WTC11 (cell line): ENCODE measurements at regions not wholly inside any gene's neighbourhood (a gene's known extent, or its start where the extent isn't known, plus 50 kb on each side); places are given as distances from the start of the nearest gene placed in this dataset.

Experiments
- ATAC-seq: fragments of 200-7000 bp; cut with Tn5 transposase; 2 replicates; pipeline ENCODE4 v1.10.0; 2021; ENCODE audit warnings: mild to moderate bottlenecking, moderate library complexity
- CTCF ChIA-PET: fragments of 300-600 bp; sonication (Branson Sonifier 250); formaldehyde crosslinking; loops from one replicate; lab custom pipeline; 2021; ENCODE audit warnings: antibody characterized with exemption; lab: Charles Lee
- POLR2A ChIA-PET: fragments of 350-600 bp; sonication (Branson Sonifier 250); formaldehyde crosslinking; loops from one replicate; lab custom pipeline; 2021; ENCODE audit warnings: antibody characterized with exemption; lab: Charles Lee
- DNase-seq: peaks from one replicate; pipeline ENCODE4 v3.0.0; 2021; ENCODE audit warnings: low spot score
- H3K27ac Mint-ChIP-seq: 2 replicates; pipeline ENCODE4 v1.8.0; 2021; ENCODE audit warnings: mixed read lengths
- H3K27me3 Mint-ChIP-seq: 2 replicates; pipeline ENCODE4 v1.8.0; 2021; ENCODE audit warnings: low read depth, mild to moderate bottlenecking, moderate library complexity, mixed read lengths
- H3K36me3 Mint-ChIP-seq: 2 replicates; pipeline ENCODE4 v1.8.0; 2021; ENCODE audit warnings: mixed read lengths
- H3K4me1 Mint-ChIP-seq: 2 replicates; pipeline ENCODE4 v1.8.0; 2022; ENCODE audit warnings: mixed read lengths
- H3K4me3 Mint-ChIP-seq: 2 replicates; pipeline ENCODE4 v1.8.0; 2021; ENCODE audit warnings: mild to moderate bottlenecking, moderate library complexity, mixed read lengths
- H3K9me3 Mint-ChIP-seq: 2 replicates; pipeline ENCODE4 v1.8.0; 2021; ENCODE audit warnings: mixed read lengths
- ATF2 ChIP-seq: sonication (generic); formaldehyde crosslinking; IDR thresholded peaks from 2 replicates; pipeline ENCODE4 v1.8.1; 2022; ENCODE audit warnings: low read depth, missing genetic modification reagents, borderline replicate concordance
- EMX1 ChIP-seq: fragments of 250-450 bp; sonication (Bioruptor Pico); IDR thresholded peaks from 2 replicates; pipeline ENCODE4 v1.8.0; 2021; ENCODE audit warnings: mild to moderate bottlenecking
- ESRRA ChIP-seq: sonication (generic); formaldehyde crosslinking; IDR thresholded peaks from 2 replicates; pipeline ENCODE4 v1.8.1; 2022; ENCODE audit warnings: mild to moderate bottlenecking, missing genetic modification reagents, borderline replicate concordance
- FOXP4 ChIP-seq: sonication (generic); formaldehyde crosslinking; IDR thresholded peaks from 2 replicates; pipeline ENCODE4 v1.8.0; 2022; ENCODE audit warnings: mild to moderate bottlenecking, missing genetic modification reagents
- GRHL2 ChIP-seq: fragments of 250-450 bp; sonication (Bioruptor Pico); IDR thresholded peaks from 2 replicates; pipeline ENCODE4 v1.8.0; 2022; ENCODE audit warnings: mild to moderate bottlenecking, moderate library complexity; ENCODE audit not compliant: insufficient replicate concordance, severe bottlenecking
- GTF2I ChIP-seq: fragments of 250-450 bp; sonication (Bioruptor Pico); conservative IDR thresholded peaks from 2 replicates; pipeline ENCODE4 v1.4.0; 2021; ENCODE audit warnings: mild to moderate bottlenecking
- JAZF1 ChIP-seq: fragments of 250-450 bp; sonication (Bioruptor Pico); IDR thresholded peaks from 2 replicates; pipeline ENCODE4 v1.9.0; 2021; ENCODE audit warnings: moderate library complexity, mild to moderate bottlenecking, inconsistent platforms
- MYBL2 ChIP-seq: sonication (generic); formaldehyde crosslinking; IDR thresholded peaks from 2 replicates; pipeline ENCODE4 v1.8.1; 2023; ENCODE audit warnings: mild to moderate bottlenecking, moderate library complexity, missing genetic modification reagents
- OVOL2 ChIP-seq: fragments of 250-450 bp; sonication (Bioruptor Pico); IDR thresholded peaks from 2 replicates; pipeline ENCODE4 v1.9.0; 2021; ENCODE audit warnings: mild to moderate bottlenecking, borderline replicate concordance
- PRRX2 ChIP-seq: fragments of 250-450 bp; sonication (Bioruptor Pico); IDR thresholded peaks from 2 replicates; pipeline ENCODE4 v1.8.0; 2021; ENCODE audit warnings: mild to moderate bottlenecking
- RELA ChIP-seq: sonication (generic); formaldehyde crosslinking; IDR thresholded peaks from 2 replicates; pipeline ENCODE4 v1.8.1; 2022; ENCODE audit warnings: missing genetic modification reagents, mild to moderate bottlenecking, borderline replicate concordance
- SMAD3 ChIP-seq: sonication (generic); formaldehyde crosslinking; IDR thresholded peaks from 2 replicates; pipeline ENCODE4 v1.8.0; 2022; ENCODE audit warnings: missing genetic modification reagents, mild to moderate bottlenecking, borderline replicate concordance
- SMAD4 ChIP-seq: sonication (generic); formaldehyde crosslinking; IDR thresholded peaks from 2 replicates; pipeline ENCODE4 v1.8.0; 2022; ENCODE audit warnings: mild to moderate bottlenecking, missing genetic modification reagents
- USF2 ChIP-seq: sonication (generic); formaldehyde crosslinking; IDR thresholded peaks from 2 replicates; pipeline ENCODE4 v1.8.1; 2023; ENCODE audit warnings: mild to moderate bottlenecking, missing genetic modification reagents, moderate library complexity
- ZNF121 ChIP-seq: sonication (generic); formaldehyde crosslinking; IDR thresholded peaks from 2 replicates; pipeline ENCODE4 v1.8.0; 2023; ENCODE audit warnings: missing genetic modification reagents
- TF ChIP-seq, protein P1 (sequence below): sonication (generic); formaldehyde crosslinking; IDR thresholded peaks from 2 replicates; pipeline ENCODE4 v1.8.0; 2022; ENCODE audit warnings: missing genetic modification reagents
- TF ChIP-seq, protein P2 (sequence below): fragments of 250-450 bp; sonication (Bioruptor Pico); IDR thresholded peaks from 2 replicates; pipeline ENCODE4 v1.9.0; 2021; ENCODE audit warnings: moderate library complexity, mild to moderate bottlenecking, inconsistent platforms, borderline replicate concordance
- TF ChIP-seq, protein P3 (sequence below): fragments of 250-450 bp; sonication (Bioruptor Pico); IDR thresholded peaks from 2 replicates; pipeline ENCODE4 v1.8.0; 2021; ENCODE audit warnings: mild to moderate bottlenecking
- TF ChIP-seq, protein P4 (sequence below): sonication (generic); formaldehyde crosslinking; IDR thresholded peaks from 2 replicates; pipeline ENCODE4 v1.8.1; 2023; ENCODE audit warnings: mild to moderate bottlenecking, missing genetic modification reagents, borderline replicate concordance
- TF ChIP-seq, protein P5 (sequence below): sonication (generic); formaldehyde crosslinking; IDR thresholded peaks from 2 replicates; pipeline ENCODE4 v1.8.1; 2022; ENCODE audit warnings: mild to moderate bottlenecking, missing genetic modification reagents, moderate library complexity, borderline replicate concordance

- Mint-ChIP-seq H3K4me3 (no peak overlapping the region), H3K9me3 (no peaks in the 10 kb centered on the region), H3K36me3 (no peaks in the 10 kb centered on the region), H3K4me1 (peaks cover 22% of the 10 kb centered on the region), H3K27me3 (peaks cover 4% of the 10 kb centered on the region), H3K27ac (no peak overlapping the region)
- ATAC-seq (no peak), DNase-seq (no peak)
- POLR2A ChIA-PET, result no interaction called here
- TF ChIP-seq, protein P1, sequence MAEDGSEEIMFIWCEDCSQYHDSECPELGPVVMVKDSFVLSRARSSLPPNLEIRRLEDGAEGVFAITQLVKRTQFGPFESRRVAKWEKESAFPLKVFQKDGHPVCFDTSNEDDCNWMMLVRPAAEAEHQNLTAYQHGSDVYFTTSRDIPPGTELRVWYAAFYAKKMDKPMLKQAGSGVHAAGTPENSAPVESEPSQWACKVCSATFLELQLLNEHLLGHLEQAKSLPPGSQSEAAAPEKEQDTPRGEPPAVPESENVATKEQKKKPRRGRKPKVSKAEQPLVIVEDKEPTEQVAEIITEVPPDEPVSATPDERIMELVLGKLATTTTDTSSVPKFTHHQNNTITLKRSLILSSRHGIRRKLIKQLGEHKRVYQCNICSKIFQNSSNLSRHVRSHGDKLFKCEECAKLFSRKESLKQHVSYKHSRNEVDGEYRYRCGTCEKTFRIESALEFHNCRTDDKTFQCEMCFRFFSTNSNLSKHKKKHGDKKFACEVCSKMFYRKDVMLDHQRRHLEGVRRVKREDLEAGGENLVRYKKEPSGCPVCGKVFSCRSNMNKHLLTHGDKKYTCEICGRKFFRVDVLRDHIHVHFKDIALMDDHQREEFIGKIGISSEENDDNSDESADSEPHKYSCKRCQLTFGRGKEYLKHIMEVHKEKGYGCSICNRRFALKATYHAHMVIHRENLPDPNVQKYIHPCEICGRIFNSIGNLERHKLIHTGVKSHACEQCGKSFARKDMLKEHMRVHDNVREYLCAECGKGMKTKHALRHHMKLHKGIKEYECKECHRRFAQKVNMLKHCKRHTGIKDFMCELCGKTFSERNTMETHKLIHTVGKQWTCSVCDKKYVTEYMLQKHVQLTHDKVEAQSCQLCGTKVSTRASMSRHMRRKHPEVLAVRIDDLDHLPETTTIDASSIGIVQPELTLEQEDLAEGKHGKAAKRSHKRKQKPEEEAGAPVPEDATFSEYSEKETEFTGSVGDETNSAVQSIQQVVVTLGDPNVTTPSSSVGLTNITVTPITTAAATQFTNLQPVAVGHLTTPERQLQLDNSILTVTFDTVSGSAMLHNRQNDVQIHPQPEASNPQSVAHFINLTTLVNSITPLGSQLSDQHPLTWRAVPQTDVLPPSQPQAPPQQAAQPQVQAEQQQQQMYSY (CRISPR knock-in tag), result no peak
- TF ChIP-seq JAZF1 (CRISPR knock-in tag) (no peak), PRRX2 (CRISPR knock-in tag) (no peak), EMX1 (CRISPR knock-in tag) (no peak), SMAD3 (CRISPR knock-in tag) (no peak), SMAD4 (CRISPR knock-in tag) (no peak), ESRRA (CRISPR knock-in tag) (no peak), OVOL2 (CRISPR knock-in tag) (no peak), FOXP4 (CRISPR knock-in tag) (no peak), ZNF121 (CRISPR knock-in tag) (no peak), MYBL2 (CRISPR knock-in tag) (no peak), GTF2I (CRISPR knock-in tag) (no peak), GRHL2 (CRISPR knock-in tag) (no peak), ATF2 (CRISPR knock-in tag) (no peak), USF2 (CRISPR knock-in tag) (no peak), RELA (no peak)
- TF ChIP-seq, protein P2, sequence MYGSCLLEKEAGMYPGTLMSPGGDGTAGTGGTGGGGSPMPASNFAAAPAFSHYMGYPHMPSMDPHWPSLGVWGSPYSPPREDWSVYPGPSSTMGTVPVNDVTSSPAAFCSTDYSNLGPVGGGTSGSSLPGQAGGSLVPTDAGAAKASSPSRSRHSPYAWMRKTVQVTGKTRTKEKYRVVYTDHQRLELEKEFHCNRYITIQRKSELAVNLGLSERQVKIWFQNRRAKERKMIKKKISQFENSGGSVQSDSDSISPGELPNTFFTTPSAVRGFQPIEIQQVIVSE (CRISPR knock-in tag), result no peak
- TF ChIP-seq, protein P3, sequence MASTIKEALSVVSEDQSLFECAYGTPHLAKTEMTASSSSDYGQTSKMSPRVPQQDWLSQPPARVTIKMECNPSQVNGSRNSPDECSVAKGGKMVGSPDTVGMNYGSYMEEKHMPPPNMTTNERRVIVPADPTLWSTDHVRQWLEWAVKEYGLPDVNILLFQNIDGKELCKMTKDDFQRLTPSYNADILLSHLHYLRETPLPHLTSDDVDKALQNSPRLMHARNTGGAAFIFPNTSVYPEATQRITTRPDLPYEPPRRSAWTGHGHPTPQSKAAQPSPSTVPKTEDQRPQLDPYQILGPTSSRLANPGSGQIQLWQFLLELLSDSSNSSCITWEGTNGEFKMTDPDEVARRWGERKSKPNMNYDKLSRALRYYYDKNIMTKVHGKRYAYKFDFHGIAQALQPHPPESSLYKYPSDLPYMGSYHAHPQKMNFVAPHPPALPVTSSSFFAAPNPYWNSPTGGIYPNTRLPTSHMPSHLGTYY (CRISPR knock-in tag), result no peak
- TF ChIP-seq, protein P4, sequence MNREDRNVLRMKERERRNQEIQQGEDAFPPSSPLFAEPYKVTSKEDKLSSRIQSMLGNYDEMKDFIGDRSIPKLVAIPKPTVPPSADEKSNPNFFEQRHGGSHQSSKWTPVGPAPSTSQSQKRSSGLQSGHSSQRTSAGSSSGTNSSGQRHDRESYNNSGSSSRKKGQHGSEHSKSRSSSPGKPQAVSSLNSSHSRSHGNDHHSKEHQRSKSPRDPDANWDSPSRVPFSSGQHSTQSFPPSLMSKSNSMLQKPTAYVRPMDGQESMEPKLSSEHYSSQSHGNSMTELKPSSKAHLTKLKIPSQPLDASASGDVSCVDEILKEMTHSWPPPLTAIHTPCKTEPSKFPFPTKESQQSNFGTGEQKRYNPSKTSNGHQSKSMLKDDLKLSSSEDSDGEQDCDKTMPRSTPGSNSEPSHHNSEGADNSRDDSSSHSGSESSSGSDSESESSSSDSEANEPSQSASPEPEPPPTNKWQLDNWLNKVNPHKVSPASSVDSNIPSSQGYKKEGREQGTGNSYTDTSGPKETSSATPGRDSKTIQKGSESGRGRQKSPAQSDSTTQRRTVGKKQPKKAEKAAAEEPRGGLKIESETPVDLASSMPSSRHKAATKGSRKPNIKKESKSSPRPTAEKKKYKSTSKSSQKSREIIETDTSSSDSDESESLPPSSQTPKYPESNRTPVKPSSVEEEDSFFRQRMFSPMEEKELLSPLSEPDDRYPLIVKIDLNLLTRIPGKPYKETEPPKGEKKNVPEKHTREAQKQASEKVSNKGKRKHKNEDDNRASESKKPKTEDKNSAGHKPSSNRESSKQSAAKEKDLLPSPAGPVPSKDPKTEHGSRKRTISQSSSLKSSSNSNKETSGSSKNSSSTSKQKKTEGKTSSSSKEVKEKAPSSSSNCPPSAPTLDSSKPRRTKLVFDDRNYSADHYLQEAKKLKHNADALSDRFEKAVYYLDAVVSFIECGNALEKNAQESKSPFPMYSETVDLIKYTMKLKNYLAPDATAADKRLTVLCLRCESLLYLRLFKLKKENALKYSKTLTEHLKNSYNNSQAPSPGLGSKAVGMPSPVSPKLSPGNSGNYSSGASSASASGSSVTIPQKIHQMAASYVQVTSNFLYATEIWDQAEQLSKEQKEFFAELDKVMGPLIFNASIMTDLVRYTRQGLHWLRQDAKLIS (CRISPR knock-in tag), result no peak
- TF ChIP-seq, protein P5, sequence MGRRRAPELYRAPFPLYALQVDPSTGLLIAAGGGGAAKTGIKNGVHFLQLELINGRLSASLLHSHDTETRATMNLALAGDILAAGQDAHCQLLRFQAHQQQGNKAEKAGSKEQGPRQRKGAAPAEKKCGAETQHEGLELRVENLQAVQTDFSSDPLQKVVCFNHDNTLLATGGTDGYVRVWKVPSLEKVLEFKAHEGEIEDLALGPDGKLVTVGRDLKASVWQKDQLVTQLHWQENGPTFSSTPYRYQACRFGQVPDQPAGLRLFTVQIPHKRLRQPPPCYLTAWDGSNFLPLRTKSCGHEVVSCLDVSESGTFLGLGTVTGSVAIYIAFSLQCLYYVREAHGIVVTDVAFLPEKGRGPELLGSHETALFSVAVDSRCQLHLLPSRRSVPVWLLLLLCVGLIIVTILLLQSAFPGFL, result no peak
- CTCF ChIA-PET, result interaction anchor here (0.8 kb wide), 1 partner anchor 28 kb away, joined by 3 read pairs; no protein-coding TSS in a partner anchor
Measured at GRCh38 chr19:30236587-30236986, 135.6 kb upstream of the ZNF536 start.
